HUES64 (cell line): ENCODE measurements at regions not wholly inside any gene's neighbourhood (a gene's known extent, or its start where the extent isn't known, plus 50 kb on each side); places are given as distances from the start of the nearest gene placed in this dataset.

ENCODE experiments used
- H3K27ac ChIP-seq: 2 replicates; pipeline ENCODE4 v1.7.0; 2013; ENCODE audit warnings: low read depth, low read length, inconsistent platforms
- H3K27me3 ChIP-seq: 2 replicates; pipeline ENCODE4 v1.6.1; 2013; ENCODE audit warnings: mild to moderate bottlenecking, low read length; ENCODE audit not compliant: insufficient read depth
- H3K36me3 ChIP-seq: 2 replicates; pipeline ENCODE4 v1.6.1; 2013; ENCODE audit warnings: mild to moderate bottlenecking, low read length; ENCODE audit not compliant: insufficient read depth
- H3K4me1 ChIP-seq: 2 replicates; pipeline ENCODE4 v1.6.1; 2013; ENCODE audit warnings: mild to moderate bottlenecking, low read length, moderate library complexity; ENCODE audit not compliant: insufficient read depth
- H3K4me3 ChIP-seq: 2 replicates; pipeline ENCODE4 v1.5.1; 2013; ENCODE audit warnings: mild to moderate bottlenecking, low read length, moderate library complexity
- H3K9ac ChIP-seq: 2 replicates; pipeline ENCODE4 v1.6.1; 2013; ENCODE audit warnings: mild to moderate bottlenecking, low read depth, low read length
- H3K9me3 ChIP-seq: 2 replicates; pipeline ENCODE4 v1.6.1; 2013; ENCODE audit warnings: low read depth, low read length; ENCODE audit not compliant: insufficient read depth
- WGBS: fragments of 150-250, 120-280 bp; methylation state at CpG from one replicate; pipeline ENCODE4 v1.1.7; 2013; ENCODE audit warnings: missing lambda C conversion rate; 5-methylcytosine and 5-hydroxymethylcytosine counted together

DNA sequence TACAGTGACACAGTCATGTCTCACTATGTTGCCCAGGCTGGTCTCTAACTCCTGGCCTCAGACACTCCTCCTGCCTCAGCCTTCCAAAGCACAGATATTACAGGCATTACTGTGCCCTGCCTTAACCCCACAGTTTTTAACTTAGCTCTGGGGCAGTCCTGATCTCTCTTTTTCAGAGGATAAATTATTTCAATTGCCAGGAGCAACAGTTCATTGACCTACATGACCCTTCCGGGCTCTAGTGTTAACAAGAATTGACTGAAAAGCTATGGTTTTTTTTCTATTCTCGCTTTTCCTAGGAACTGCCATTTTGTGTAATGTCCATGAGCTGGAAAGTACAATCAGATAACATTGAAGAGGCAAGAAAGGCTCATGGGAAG is 92.8 kb downstream of the HNRNPLL start:
- no peak overlapping the region for H3K4me3 ChIP-seq
- H3K9me3 ChIP-seq = no peaks in the 10 kb centered on the region
- H3K27ac ChIP-seq = no peak overlapping the region
- WGBS = 96% methylated on average over 2 of the region's 2 CpGs
- H3K27me3 ChIP-seq = peaks cover 11% of the 10 kb centered on the region
- no peaks in the 10 kb centered on the region for H3K36me3 ChIP-seq
- no peak overlapping the region for H3K9ac ChIP-seq
- peaks cover 8% of the 10 kb centered on the region; the same call in 1 of the 2 replicates for H3K4me1 ChIP-seq

DNA sequence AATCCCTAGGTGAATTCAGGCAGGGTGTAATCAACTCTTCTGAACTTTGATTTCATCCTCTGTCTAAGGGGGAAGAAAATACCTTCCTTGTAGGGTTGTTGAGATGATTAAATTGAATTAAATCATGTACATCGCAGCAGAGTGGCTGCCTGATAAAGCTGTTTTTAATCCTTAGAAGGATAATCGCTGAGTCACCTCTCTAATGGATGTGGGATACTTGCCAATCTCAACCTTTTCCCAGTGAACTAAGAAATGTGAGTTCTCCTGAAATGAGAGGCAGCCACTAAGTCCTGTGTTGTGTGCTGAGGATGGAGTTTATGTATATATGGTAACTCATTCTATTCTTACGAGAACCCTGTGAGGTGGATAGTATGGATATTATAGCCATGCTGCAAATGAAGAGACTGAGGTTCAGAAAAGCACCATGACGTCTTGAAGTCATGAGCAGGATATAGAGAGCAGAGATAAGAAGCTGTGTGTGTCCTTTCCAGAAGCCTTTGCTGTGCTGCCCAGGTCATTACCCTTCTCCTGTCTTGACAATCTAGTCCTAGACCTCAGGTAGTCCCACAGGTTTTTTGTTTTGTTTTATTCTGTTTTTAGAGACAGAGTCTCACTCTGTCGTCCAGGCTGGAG is 93.3 kb downstream of the HNRNPLL start:
- no peak overlapping the region for H3K9ac ChIP-seq
- H3K4me1 ChIP-seq = peaks cover 8% of the 10 kb centered on the region; the same call in 1 of the 2 replicates
- H3K27ac ChIP-seq = no peak overlapping the region
- peaks cover 11% of the 10 kb centered on the region for H3K27me3 ChIP-seq
- no peaks in the 10 kb centered on the region for H3K36me3 ChIP-seq
- H3K9me3 ChIP-seq = no peaks in the 10 kb centered on the region
- 93% methylated on average over 5 of the region's 5 CpGs for WGBS
- H3K4me3 ChIP-seq = no peak overlapping the region

DNA sequence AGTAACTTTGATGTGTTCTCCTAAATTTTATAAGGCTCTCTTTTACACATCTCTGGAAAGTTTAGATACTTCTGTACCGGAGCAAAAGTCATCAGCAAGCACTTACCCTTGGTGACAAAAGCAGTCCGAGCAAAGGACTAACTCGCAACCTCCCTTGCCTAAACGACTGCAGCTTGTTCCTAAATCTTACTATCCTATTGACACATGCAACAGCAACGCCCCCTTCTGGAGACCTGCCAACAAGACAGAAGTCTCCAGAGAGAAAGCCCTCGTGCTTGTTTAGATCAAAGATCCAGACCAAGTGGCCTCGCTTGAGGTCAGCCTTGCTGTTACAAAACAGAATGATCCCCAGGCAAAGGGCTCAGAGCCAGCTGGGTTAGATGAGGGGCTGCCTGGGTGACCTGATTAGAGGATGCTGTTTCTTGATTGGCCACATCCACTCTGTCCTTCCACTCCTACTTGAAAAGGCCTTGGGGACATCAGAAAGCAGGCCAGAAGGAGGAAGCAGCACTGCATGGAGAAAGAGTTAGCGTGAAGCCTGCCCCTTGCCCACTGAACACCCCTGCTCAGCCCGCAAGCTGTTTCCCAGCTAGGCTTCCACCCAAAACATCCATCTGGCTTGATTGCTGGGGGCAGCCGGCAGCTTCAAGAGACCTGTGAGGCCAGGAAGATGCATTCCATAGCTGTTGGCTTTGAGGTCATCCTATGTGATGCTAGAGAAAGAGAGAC is 94.3 kb downstream of the HNRNPLL start:
- no peak overlapping the region for H3K4me3 ChIP-seq
- no peaks in the 10 kb centered on the region for H3K9me3 ChIP-seq
- peaks cover 8% of the 10 kb centered on the region; the same call in 1 of the 2 replicates for H3K4me1 ChIP-seq
- no peaks in the 10 kb centered on the region for H3K36me3 ChIP-seq
- no peak overlapping the region for H3K9ac ChIP-seq
- H3K27me3 ChIP-seq = peaks cover 11% of the 10 kb centered on the region
- H3K27ac ChIP-seq = no peak overlapping the region
- WGBS = 33% methylated on average over 10 of the region's 10 CpGs

DNA sequence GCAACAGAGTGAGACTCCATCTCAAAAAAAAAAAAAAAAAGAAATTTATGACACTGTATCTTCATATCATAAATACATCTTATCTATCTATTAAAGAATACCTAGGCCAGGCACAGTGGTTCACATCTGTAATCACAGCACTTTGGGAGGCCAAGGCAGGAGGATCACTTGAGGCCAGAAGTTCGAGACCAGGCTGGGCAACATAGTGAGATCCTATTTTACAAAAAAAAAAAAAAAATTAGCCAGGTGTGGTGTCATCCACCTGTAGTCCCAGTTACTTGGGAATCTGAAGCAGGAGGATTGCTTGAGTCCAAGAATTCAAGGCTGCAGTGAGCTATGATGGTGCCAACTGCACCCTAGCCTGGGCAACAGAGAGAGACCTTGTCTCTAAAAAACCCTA is 95.0 kb downstream of the HNRNPLL start:
- 100% methylated on average over 1 of the region's 1 CpG for WGBS
- peaks cover 11% of the 10 kb centered on the region for H3K27me3 ChIP-seq
- no peaks in the 10 kb centered on the region for H3K9me3 ChIP-seq
- H3K9ac ChIP-seq = no peak overlapping the region
- no peak overlapping the region for H3K4me3 ChIP-seq
- peaks cover 8% of the 10 kb centered on the region; the same call in 1 of the 2 replicates for H3K4me1 ChIP-seq
- no peak overlapping the region for H3K27ac ChIP-seq
- H3K36me3 ChIP-seq = no peaks in the 10 kb centered on the region

DNA sequence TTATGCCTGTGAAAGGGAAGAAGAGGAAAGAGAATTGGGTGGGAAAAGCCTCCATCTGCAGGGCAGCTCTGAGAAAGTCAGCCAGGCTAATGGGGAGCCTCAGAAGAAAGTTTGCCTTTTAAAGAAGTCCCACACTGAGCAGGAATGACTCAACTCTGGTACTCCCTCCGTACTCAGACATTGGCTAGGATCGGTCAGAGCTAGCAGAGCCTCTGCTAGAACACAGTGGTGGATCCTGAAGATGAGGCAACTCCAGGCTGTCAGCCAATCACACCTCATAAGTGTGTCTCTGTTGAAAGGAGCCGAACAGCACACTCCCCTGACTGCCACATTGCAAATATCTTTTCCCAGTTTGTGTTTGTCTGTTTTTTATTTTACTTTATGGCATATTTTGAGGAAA is 96.9 kb downstream of the HNRNPLL start:
- H3K9me3 ChIP-seq = peaks cover 7% of the 10 kb centered on the region; the same call in 1 of the 2 replicates
- no peak overlapping the region for H3K27ac ChIP-seq
- 72% methylated on average over 3 of the region's 3 CpGs for WGBS
- no peak overlapping the region for H3K4me3 ChIP-seq
- H3K27me3 ChIP-seq = peaks cover 11% of the 10 kb centered on the region
- no peaks in the 10 kb centered on the region for H3K36me3 ChIP-seq
- no peak overlapping the region for H3K9ac ChIP-seq
- no peaks in the 10 kb centered on the region; the same call in 1 of the 2 replicates for H3K4me1 ChIP-seq

DNA sequence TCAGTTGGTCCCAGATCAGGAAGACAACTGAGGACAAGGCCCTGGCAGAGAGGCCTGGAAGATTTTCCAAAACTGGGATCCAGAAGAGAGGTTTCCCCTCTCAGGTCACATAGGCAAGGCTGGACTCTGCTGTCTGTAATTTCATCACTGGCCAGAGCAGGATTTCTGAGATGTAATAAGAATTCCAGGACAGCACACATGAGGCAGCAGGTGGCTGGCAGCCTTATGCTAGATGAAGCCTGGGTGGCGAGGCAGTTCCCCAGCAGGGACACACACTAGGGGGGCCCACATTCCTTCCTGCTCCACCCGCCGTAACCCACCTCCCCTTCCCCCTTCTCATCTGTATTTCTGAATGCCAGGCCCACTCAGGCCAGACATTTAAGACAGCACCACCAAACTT is 98.6 kb downstream of the HNRNPLL start:
- WGBS = 70% methylated on average over 3 of the region's 3 CpGs
- Histone ChIP-seq H3K27ac (no peak overlapping the region), H3K9ac (no peak overlapping the region), H3K36me3 (no peaks in the 10 kb centered on the region), H3K4me1 (peaks cover 12% of the 10 kb centered on the region), H3K4me3 (no peak overlapping the region), H3K27me3 (peaks cover 7% of the 10 kb centered on the region), H3K9me3 (peaks cover 7% of the 10 kb centered on the region; the same call in 1 of the 2 replicates)

DNA sequence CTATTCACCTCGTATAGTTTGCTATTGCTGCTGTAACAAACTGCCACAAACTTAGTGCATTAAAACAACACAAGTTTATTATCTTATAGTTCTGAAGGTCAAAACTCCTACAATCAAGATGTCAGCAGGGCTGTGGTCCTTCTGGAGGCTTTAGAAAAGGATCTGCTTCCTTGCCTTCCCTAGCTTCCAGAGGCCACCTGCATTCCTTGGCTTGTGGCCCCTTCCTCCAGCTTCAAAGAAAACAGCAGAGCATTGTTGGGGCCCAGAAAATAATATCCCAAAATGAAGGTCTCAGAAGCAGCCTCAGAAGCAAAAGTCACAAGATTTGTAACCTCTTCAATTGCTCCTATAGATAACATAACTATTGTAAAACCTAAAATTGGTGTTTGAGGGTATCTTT is 100.6 kb downstream of the HNRNPLL start:
- H3K36me3 ChIP-seq = no peaks in the 10 kb centered on the region
- peaks cover 7% of the 10 kb centered on the region; the same call in 1 of the 2 replicates for H3K9me3 ChIP-seq
- H3K4me1 ChIP-seq = peaks cover 18% of the 10 kb centered on the region
- no peak overlapping the region for H3K27ac ChIP-seq
- WGBS = 91% methylated on average over 1 of the region's 1 CpG
- H3K27me3 ChIP-seq = no peaks in the 10 kb centered on the region
- no peak overlapping the region for H3K4me3 ChIP-seq
- H3K9ac ChIP-seq = no peak overlapping the region

DNA sequence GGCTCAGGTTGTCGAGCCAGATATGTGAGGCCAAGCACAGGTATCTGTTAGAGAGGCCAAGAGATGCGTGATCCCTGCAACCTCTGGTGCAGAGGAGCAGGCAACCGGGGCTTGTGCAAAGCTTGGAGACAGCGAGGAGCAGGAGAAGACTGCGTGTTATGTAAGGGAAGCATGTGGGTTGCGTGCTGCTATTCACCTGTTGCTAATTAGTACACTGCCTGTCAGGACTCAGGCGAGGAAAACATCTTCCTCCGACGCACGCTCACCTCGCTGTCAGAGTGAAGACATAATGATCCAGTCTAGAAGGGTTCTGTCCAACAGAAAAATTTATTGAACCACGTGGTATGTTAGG is 102.5 kb downstream of the HNRNPLL start:
- Histone ChIP-seq H3K36me3 (no peaks in the 10 kb centered on the region), H3K4me1 (peaks cover 18% of the 10 kb centered on the region)

DNA sequence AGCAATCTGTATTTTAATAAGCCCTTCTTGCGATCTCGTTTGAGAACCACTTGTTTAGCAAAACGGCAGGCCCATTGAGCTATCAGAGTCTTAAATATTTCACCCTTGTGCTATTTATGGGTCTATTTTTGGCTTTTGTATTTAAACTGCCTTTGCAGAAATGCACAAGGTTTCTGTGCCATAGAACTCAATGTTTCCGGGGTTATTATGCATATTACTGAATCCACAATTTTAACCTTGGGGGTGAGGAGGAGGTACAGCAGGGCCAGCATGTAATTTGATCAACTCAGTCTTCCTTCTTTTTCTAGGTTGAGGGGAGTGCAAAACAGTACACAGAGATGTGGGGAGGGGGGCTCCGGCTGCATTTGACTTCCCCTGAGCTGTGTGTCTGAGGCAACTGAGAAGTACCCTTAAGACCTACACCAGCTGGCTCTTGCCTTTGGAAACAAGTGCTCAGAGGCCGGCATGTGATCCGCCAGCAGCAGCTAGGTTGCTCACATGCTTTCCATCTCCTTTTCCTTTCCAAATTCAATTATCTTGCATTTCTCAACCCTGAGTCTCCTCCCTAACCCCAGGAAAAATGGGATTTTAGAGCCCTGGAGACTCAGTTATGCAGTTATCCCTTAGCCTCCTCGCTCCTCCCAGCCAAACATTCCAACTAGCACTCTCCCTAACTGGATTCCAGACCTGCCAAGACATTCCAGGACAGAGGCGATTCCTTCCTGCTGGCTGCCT is 103.0 kb downstream of the HNRNPLL start:
- Histone ChIP-seq H3K27ac (0 out of 2 replicates have a peak overlapping the region, but pooled peaks have one; percentile 21), H3K4me3 (no peak overlapping the region), H3K36me3 (no peaks in the 10 kb centered on the region), H3K4me1 (peaks cover 18% of the 10 kb centered on the region), H3K9me3 (peaks cover 7% of the 10 kb centered on the region; the same call in 1 of the 2 replicates), H3K27me3 (no peaks in the 10 kb centered on the region), H3K9ac (no peak overlapping the region)
- 69% methylated on average over 9 of the region's 9 CpGs for WGBS

More for the DNA sequence above, 102.5 kb downstream of the HNRNPLL start:
- 0 out of 2 replicates have a peak overlapping the region, but pooled peaks have one; percentile 21 for H3K27ac ChIP-seq
- H3K9me3 ChIP-seq = peaks cover 7% of the 10 kb centered on the region; the same call in 1 of the 2 replicates
- H3K9ac ChIP-seq = no peak overlapping the region
- no peak overlapping the region for H3K4me3 ChIP-seq
- WGBS = 78% methylated on average over 12 of the region's 12 CpGs
- H3K27me3 ChIP-seq = no peaks in the 10 kb centered on the region

DNA sequence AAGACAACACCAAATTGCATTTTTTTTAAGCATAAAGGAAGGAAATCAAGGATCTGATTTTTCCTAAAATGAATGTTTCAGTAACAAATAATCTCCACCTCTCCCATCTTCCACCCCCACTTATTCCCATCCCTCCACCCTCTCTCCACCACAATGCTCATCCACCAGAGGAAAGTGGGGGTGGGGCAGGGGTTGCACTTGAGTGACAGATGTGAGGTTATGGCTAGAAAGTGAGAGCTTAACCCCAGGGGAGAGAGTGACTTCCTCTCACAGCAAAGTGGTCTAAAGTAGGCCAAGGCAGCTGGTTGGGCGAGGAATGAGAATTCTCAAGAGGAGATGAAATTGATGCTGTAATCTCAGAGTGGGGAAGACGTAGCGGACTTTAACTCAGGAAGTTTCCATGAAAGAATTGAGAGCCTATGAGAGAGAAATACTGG is 104.7 kb downstream of the HNRNPLL start:
- Histone ChIP-seq H3K4me3 (no peak overlapping the region), H3K27ac (no peak overlapping the region), H3K9me3 (peaks cover 7% of the 10 kb centered on the region; the same call in 1 of the 2 replicates), H3K36me3 (no peaks in the 10 kb centered on the region), H3K27me3 (no peaks in the 10 kb centered on the region), H3K9ac (no peak overlapping the region), H3K4me1 (peaks cover 18% of the 10 kb centered on the region)
- 80% methylated on average over 3 of the region's 3 CpGs for WGBS

DNA sequence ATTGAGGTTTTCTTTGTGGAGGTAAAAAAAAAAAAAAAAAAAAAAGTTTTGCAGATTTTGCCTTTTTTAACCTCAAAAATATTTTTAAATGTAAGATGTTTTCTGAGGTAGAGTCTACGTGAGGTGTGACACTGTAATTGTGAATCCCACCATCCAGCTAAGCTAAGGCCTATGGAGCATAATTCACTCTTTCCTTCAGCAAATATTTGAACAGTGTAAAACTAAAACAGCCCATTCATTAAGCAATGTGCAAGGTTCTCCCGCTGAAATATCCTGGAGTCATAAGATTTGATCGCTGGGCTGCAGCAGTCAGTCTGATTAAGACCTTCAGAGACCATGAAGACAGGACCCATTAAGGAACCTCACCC is 105.1 kb downstream of the HNRNPLL start:
- H3K4me1 ChIP-seq = peaks cover 18% of the 10 kb centered on the region
- no peak overlapping the region for H3K4me3 ChIP-seq
- H3K27me3 ChIP-seq = no peaks in the 10 kb centered on the region
- no peak overlapping the region for H3K9ac ChIP-seq
- peaks cover 7% of the 10 kb centered on the region; the same call in 1 of the 2 replicates for H3K9me3 ChIP-seq
- 96% methylated on average over 3 of the region's 3 CpGs for WGBS
- H3K27ac ChIP-seq = no peak overlapping the region
- H3K36me3 ChIP-seq = no peaks in the 10 kb centered on the region
